Ovary (tissue), 3 donors: ENCODE measurements at regions not wholly inside any gene's neighbourhood (a gene's known extent, or its start where the extent isn't known, plus 50 kb on each side); places are given as distances from the start of the nearest gene placed in this dataset.
"Not testable (repeated sequence)": the region's sequence is repeated elsewhere in the genome, so short reads cannot be mapped to it uniquely, and the experiment has no call there.

ENCODE experiments used
- CTCF ChIP-seq, 3 donors: fragments of 450-650 bp in 2 of 3; fragments of 200-600 bp in 1 of 3; IDR thresholded peaks; one replicate each; pipeline versions ENCODE4 v1.5.1 to v1.8.0; 2016 to 2022; ENCODE audit warnings: antibody characterized with exemption in 3 of 3, mild to moderate bottlenecking in 1 of 3
- EP300 ChIP-seq: sonication (generic); formaldehyde crosslinking; IDR thresholded peaks from one replicate; pipeline ENCODE4 v1.6.1; 2017; ENCODE audit warnings: antibody characterized with exemption
- donor health status: DM: no; HTN: no; CAD: no.

GRCh38 chr5:138667782-138668331 is 85.4 kb upstream of the CTNNA1 start:
- not testable (repeated sequence) for TF ChIP-seq EP300; CTCF (IDR thresholded peaks at IDR 0.05)
